Activated CD4-positive, alpha-beta memory T cell treated with anti-CD3 and anti-CD28 coated beads, Interleukin-2, amount 10 ng/mL, durations not matched to agents 7 days and 5 days (primary cell): ENCODE measurements at regions not wholly inside any gene's neighbourhood (a gene's known extent, or its start where the extent isn't known, plus 50 kb on each side); places are given as distances from the start of the nearest gene placed in this dataset.
"Not testable (repeated sequence)": the region's sequence is repeated elsewhere in the genome, so short reads cannot be mapped to it uniquely, and the experiment has no call there.

Experiments used
- CTCF ChIA-PET: fragments of 350-600 bp; sonication (Branson Sonifier 250); formaldehyde crosslinking; loops from one replicate; lab custom pipeline; 2021; ENCODE audit warnings: antibody characterized with exemption, inconsistent platforms; lab: Charles Lee
- POLR2A ChIA-PET: fragments of 350-600 bp; sonication (Branson Sonifier 250); formaldehyde crosslinking; loops from one replicate; lab custom pipeline; 2021; ENCODE audit warnings: antibody characterized with exemption; lab: Charles Lee
- DNase-seq: peaks from one replicate; pipeline ENCODE4 v3.0.0-alpha.2; 2020
- H3K27ac Mint-ChIP-seq: one replicate; pipeline ENCODE4 v1.8.0; 2021; ENCODE audit warnings: mild to moderate bottlenecking, mixed read lengths
- H3K27me3 Mint-ChIP-seq: one replicate; pipeline ENCODE4 v1.8.0; 2021; ENCODE audit warnings: mixed read lengths
- H3K36me3 Mint-ChIP-seq: one replicate; pipeline ENCODE4 v1.8.0; 2021; ENCODE audit warnings: low read depth, mixed read lengths
- H3K4me1 Mint-ChIP-seq: one replicate; pipeline ENCODE4 v1.8.0; 2021; ENCODE audit warnings: mixed read lengths
- H3K4me3 Mint-ChIP-seq: one replicate; pipeline ENCODE4 v1.8.0; 2021; ENCODE audit warnings: mild to moderate bottlenecking, mixed read lengths
- H3K9me3 Mint-ChIP-seq: one replicate; pipeline ENCODE4 v1.8.0; 2021; ENCODE audit warnings: mixed read lengths

GRCh38 chr2:89947208-89947815 lies 1255.8 kb downstream of the RPIA start:
- H3K27me3 Mint-ChIP-seq, H3K36me3 Mint-ChIP-seq, H3K4me3 Mint-ChIP-seq, H3K9me3 Mint-ChIP-seq, H3K27ac Mint-ChIP-seq, POLR2A ChIA-PET, DNase-seq, CTCF ChIA-PET, H3K4me1 Mint-ChIP-seq: not testable (repeated sequence)

- POLR2A ChIA-PET, H3K4me1 Mint-ChIP-seq, H3K36me3 Mint-ChIP-seq, H3K27ac Mint-ChIP-seq, DNase-seq, H3K27me3 Mint-ChIP-seq, CTCF ChIA-PET, H3K4me3 Mint-ChIP-seq, H3K9me3 Mint-ChIP-seq: not testable (repeated sequence)
Observed at GRCh38 chr2:89948102-89948501, 1256.6 kb downstream of the RPIA start.

DNA sequence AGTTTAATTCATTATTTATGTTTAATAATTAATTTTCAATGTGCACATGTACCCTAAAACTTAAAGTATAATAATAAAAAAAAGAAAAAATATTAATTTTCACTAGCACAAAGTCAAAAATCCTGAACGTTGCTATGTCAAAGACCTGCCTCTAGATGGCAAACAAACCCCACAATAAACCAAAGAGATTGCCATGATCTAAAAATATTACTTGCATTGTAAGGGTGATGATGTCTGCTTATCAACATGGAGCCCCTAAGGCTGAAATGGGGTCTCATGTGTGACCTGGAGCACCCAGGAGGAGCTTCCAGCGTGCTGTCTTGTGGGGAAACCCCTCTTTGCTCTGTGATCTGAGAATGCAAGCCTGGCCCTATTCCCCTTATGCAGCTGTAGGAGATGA lies 1259.3 kb downstream of the RPIA start:
- POLR2A ChIA-PET, H3K27ac Mint-ChIP-seq, CTCF ChIA-PET, H3K4me3 Mint-ChIP-seq, H3K9me3 Mint-ChIP-seq, H3K36me3 Mint-ChIP-seq, DNase-seq, H3K4me1 Mint-ChIP-seq, H3K27me3 Mint-ChIP-seq: not testable (repeated sequence)

DNA sequence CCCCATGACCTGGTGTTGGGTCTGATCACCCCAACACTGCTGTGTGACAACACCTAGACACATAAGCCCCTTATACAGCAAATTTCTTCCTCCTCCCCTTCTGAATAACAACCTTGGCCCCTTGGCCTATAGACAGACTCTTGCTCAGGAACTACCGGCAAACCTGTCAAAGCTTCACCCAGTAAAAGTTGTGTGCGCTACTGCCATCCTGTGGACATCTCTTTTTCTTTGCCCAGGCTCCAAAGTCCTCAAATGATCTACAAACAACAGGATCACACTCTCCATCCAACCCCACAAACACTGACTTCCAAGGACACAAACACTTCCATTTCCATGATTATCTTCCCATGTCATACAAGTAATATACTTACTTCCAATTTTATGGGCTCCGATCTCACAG lies 1265.8 kb downstream of the RPIA start:
- CTCF ChIA-PET, H3K9me3 Mint-ChIP-seq, H3K36me3 Mint-ChIP-seq, H3K27ac Mint-ChIP-seq, DNase-seq, POLR2A ChIA-PET, H3K4me3 Mint-ChIP-seq, H3K4me1 Mint-ChIP-seq, H3K27me3 Mint-ChIP-seq: not testable (repeated sequence)

GRCh38 chr2:89959729-89960378 lies 1268.4 kb downstream of the RPIA start:
- H3K36me3 Mint-ChIP-seq, H3K27ac Mint-ChIP-seq, H3K4me3 Mint-ChIP-seq, CTCF ChIA-PET, H3K9me3 Mint-ChIP-seq, H3K4me1 Mint-ChIP-seq, DNase-seq, H3K27me3 Mint-ChIP-seq, POLR2A ChIA-PET: not testable (repeated sequence)

- H3K27ac Mint-ChIP-seq, POLR2A ChIA-PET, H3K9me3 Mint-ChIP-seq, DNase-seq, CTCF ChIA-PET, H3K36me3 Mint-ChIP-seq, H3K27me3 Mint-ChIP-seq, H3K4me3 Mint-ChIP-seq, H3K4me1 Mint-ChIP-seq: not testable (repeated sequence)
Observed at GRCh38 chr2:89960570-89960969, 1269.1 kb downstream of the RPIA start.

- H3K27ac Mint-ChIP-seq, H3K4me3 Mint-ChIP-seq, H3K9me3 Mint-ChIP-seq, H3K27me3 Mint-ChIP-seq, H3K4me1 Mint-ChIP-seq, DNase-seq, CTCF ChIA-PET, H3K36me3 Mint-ChIP-seq, POLR2A ChIA-PET: not testable (repeated sequence)
Observed at GRCh38 chr2:89968567-89968966, 1277.1 kb downstream of the RPIA start.

DNA sequence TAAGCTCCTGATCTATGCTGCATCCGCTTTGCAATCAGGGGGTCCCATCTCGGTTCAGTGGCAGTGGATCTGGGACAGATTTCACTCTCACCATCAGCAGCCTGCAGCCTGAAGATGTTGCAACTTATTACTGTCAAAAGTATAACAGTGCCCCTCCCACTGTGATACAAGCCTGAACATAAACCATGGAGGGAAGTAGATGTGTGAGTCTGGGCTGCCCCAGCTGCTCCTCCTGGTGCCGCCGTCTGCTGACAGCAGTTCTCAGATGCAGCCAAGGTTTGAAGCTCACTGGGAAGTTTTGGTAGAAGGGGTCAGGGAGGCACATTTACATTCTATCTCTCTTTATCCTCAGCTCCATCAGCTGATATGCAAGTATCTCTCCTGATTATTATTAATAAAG lies 1277.7 kb downstream of the RPIA start:
- H3K4me1 Mint-ChIP-seq, H3K27me3 Mint-ChIP-seq, POLR2A ChIA-PET, DNase-seq, H3K27ac Mint-ChIP-seq, H3K4me3 Mint-ChIP-seq, H3K9me3 Mint-ChIP-seq, CTCF ChIA-PET, H3K36me3 Mint-ChIP-seq: not testable (repeated sequence)

DNA sequence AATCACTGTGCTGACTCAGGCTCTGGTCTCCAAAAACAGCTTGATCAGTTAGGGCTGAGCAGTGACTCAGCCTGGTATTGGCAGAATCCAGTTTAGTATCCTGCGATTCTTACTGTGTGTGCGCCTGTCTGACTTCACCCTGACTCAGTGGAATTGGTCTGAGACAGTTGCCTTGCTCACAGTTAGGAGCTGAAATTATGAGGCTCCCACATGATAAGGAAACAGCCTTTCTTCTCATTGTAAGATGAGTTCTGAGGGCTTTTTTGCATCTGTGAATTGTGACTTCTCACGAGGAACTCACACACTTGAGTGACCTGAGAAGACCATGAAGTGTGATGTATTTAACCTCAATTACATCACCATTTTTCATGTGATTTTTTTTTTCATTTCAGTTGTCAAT lies 1282.4 kb downstream of the RPIA start:
- H3K36me3 Mint-ChIP-seq, H3K4me3 Mint-ChIP-seq, H3K27me3 Mint-ChIP-seq, CTCF ChIA-PET, H3K4me1 Mint-ChIP-seq, POLR2A ChIA-PET, H3K9me3 Mint-ChIP-seq, H3K27ac Mint-ChIP-seq, DNase-seq: not testable (repeated sequence)

DNA sequence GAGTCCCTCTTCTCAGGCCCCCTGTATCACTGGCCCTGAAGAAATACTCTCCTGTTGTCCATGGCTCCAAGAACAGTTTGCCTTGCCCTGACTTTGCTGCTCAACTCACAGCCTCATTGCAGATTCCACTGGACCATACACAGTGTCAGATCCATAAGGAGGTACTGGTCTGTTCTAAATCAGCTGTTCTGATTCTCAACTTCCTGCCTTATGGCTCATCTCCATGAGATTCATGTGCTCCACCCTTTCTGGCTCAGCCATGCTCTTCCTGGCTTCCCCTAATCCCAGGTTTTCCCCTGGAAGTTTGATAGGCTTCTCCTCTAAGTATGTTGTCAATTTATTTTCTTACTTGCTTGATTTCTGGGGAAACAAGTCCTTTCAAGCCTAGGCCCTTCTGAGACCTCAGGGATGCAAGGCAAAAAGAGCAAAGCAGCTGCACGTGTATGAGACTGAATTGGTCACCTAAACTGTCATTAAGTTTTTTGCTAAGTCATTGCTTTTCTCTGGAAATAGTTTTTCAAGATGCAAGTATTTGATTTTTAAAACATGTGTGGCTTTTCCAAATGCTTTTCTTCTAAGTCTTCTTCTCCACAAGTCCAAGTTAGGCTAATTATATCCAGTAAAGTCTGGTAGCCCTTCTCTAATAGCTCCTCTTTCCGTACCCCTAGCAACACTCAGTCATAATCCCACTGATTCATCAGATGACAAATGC lies 1288.5 kb downstream of the RPIA start:
- H3K9me3 Mint-ChIP-seq, DNase-seq, H3K4me3 Mint-ChIP-seq, CTCF ChIA-PET, H3K27ac Mint-ChIP-seq, H3K36me3 Mint-ChIP-seq, POLR2A ChIA-PET, H3K4me1 Mint-ChIP-seq, H3K27me3 Mint-ChIP-seq: not testable (repeated sequence)

- H3K36me3 Mint-ChIP-seq, H3K4me1 Mint-ChIP-seq, H3K27me3 Mint-ChIP-seq, H3K9me3 Mint-ChIP-seq, DNase-seq, H3K27ac Mint-ChIP-seq, CTCF ChIA-PET, H3K4me3 Mint-ChIP-seq, POLR2A ChIA-PET: not testable (repeated sequence)
Observed at GRCh38 chr2:89982246-89982645, 1290.8 kb downstream of the RPIA start.

DNA sequence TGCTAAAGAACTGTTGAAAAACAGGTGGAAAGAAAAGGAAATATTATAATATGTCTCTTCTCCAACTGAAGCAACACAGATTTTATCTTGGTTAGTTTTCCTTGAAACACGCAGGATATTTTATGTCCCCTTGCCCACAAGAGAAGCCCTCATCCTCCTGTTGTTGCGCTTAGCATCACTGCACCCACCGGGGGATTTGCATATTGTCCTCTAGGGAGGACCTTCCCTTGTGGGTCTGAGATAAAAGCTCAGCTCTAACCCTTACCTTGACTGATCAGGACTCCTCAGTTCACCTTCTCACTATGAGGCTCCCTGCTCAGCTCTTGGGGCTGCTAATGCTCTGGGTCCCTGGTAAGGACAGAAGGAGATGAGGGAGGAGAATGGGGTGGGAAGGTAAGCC lies 1294.2 kb downstream of the RPIA start:
- DNase-seq, H3K4me3 Mint-ChIP-seq: not testable (repeated sequence)

DNA sequence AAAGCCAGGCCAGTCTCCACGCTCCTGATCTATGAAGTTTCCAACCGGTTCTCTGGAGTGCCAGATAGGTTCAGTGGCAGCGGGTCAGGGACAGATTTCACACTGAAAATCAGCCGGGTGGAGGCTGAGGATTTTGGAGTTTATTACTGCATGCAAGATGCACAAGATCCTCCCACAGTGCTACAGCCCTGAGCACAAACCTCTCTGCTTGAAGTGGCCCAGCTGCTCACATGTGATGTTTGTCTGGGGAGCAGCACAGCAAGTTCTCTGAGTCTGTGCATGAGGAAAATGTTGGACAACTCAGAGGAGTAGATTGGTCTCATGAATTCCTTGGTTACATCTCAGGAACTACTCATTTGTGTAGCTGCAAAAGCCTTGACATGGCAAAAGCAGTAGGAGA lies 1295.1 kb downstream of the RPIA start:
- DNase-seq, H3K9me3 Mint-ChIP-seq, H3K4me1 Mint-ChIP-seq, CTCF ChIA-PET, H3K27me3 Mint-ChIP-seq, H3K36me3 Mint-ChIP-seq, H3K4me3 Mint-ChIP-seq, H3K27ac Mint-ChIP-seq, POLR2A ChIA-PET: not testable (repeated sequence)

More for the DNA sequence above, 1294.2 kb downstream of the RPIA start:
- H3K4me1 Mint-ChIP-seq, H3K27me3 Mint-ChIP-seq, H3K27ac Mint-ChIP-seq, H3K9me3 Mint-ChIP-seq, POLR2A ChIA-PET, H3K36me3 Mint-ChIP-seq, CTCF ChIA-PET: not testable (repeated sequence)

GRCh38 chr2:89996779-89997178 lies 1305.3 kb downstream of the RPIA start:
- H3K4me3 Mint-ChIP-seq, H3K36me3 Mint-ChIP-seq, H3K4me1 Mint-ChIP-seq, CTCF ChIA-PET, H3K27ac Mint-ChIP-seq, POLR2A ChIA-PET, H3K27me3 Mint-ChIP-seq, H3K9me3 Mint-ChIP-seq, DNase-seq: not testable (repeated sequence)
